K562 (cell line): ENCODE measurements at regions not wholly inside any gene's neighbourhood (a gene's known extent, or its start where the extent isn't known, plus 50 kb on each side); places are given as distances from the start of the nearest gene placed in this dataset.

ENCODE experiments used
- ATAC-seq: fragments of 200-7000 bp; cut with Tn5 transposase; 3 replicates; pipeline ENCODE4 v1.9.1; 2020; ENCODE audit warnings: moderate library complexity
- BruUV-seq: library from RNA; stranded (reverse); fragments of 400-500 nt; replicated peaks from 2 replicates; lab custom pipeline; 2021; lab: Mats Ljungman, UMichigan
- CTCF ChIA-PET: fragments of 300-600 bp; formaldehyde crosslinking; extraction: SDS; loops from one replicate; lab custom pipeline; 2021; ENCODE audit warnings: low intra/inter-chr PET ratio; lab: Yijun Ruan, JAX
- POLR2A ChIA-PET: fragments of 300-600, 350-650 bp; sonication (Branson Sonifier 250); formaldehyde crosslinking; extraction: SDS; loops from one replicate; lab custom pipeline; 2021; ENCODE audit warnings: antibody characterized with exemption, inconsistent platforms; lab: Yijun Ruan, JAX
- DNase-seq, 4 experiments: peaks; one replicate each; pipeline versions ENCODE4 v3.0.0 to v3.0.0-alpha.2; 2011 to 2018; ENCODE audit warnings: low spot score in 3 of 4, mixed read lengths in 3 of 4; ENCODE audit errors: extremely low read depth in 1 of 4
- FAIRE-seq: peaks from 2 replicates; lab custom pipeline; 2011; peaks lifted over from hg19 to GRCh38; lab: Jason Lieb, UNC
- H2AFZ ChIP-seq: 2 replicates; pipeline ENCODE4 v1.6.0; 2011; ENCODE audit warnings: low read depth, low read length, control low read depth, inconsistent platforms
- H3K27ac ChIP-seq: fragments of 200-600 bp; 3 replicates; pipeline ENCODE4 v1.8.0; 2011; ENCODE audit warnings: low read depth, mild to moderate bottlenecking, control low read depth, inconsistent platforms, low read length, moderate library complexity, mixed read lengths; ENCODE audit errors: extremely low read depth
- H3K27me3 ChIP-seq, 2 experiments: fragments of 300-600 bp in 1 of 2; 2 replicates in 1 of 2; 3 replicates in 1 of 2; pipeline versions ENCODE4 v1.6.0 to v1.8.0; 2011; ENCODE audit warnings: inconsistent platforms in 2 of 2, low read length in 2 of 2, mild to moderate bottlenecking in 1 of 2, mixed read lengths in 1 of 2, moderate library complexity in 1 of 2; ENCODE audit not compliant: control insufficient read depth in 2 of 2, insufficient read depth in 2 of 2
- H3K36me3 ChIP-seq: fragments of 300-600 bp; 3 replicates; pipeline ENCODE4 v1.8.0; 2011; ENCODE audit warnings: mild to moderate bottlenecking, low read length, inconsistent platforms; ENCODE audit not compliant: control insufficient read depth, insufficient read depth
- H3K4me1 ChIP-seq, 2 experiments: fragments of 200-600 bp in 1 of 2; replicated peaks in 1 of 2; 2 replicates in 1 of 2; 3 replicates in 1 of 2; pipeline versions ENCODE4 v1.5.1 to v1.8.0; 2011; ENCODE audit warnings: inconsistent platforms in 2 of 2, low read length in 2 of 2, mild to moderate bottlenecking in 1 of 2, mixed read lengths in 1 of 2, moderate library complexity in 1 of 2; ENCODE audit not compliant: control insufficient read depth in 2 of 2, insufficient read depth in 2 of 2
- H3K4me2 ChIP-seq: 2 replicates; pipeline ENCODE4 v1.6.1; 2011; ENCODE audit warnings: low read length, control low read depth, inconsistent platforms, mixed read lengths; ENCODE audit not compliant: insufficient read depth
- H3K4me3 ChIP-seq: fragments of 200-600 bp; sonication (generic), shearing (Covaris generic); 2 replicates; pipeline ENCODE4 v1.5.1; 2016; ENCODE audit warnings: control low read depth, inconsistent platforms
- H3K79me2 ChIP-seq: fragments of 200-600 bp; 3 replicates; pipeline ENCODE4 v1.8.0; 2011; ENCODE audit warnings: low read length, inconsistent platforms; ENCODE audit not compliant: control insufficient read depth, insufficient read depth
- H3K9ac ChIP-seq, 2 experiments: 2 replicates each; pipeline versions ENCODE4 v1.6.0 to v1.6.1; 2011; ENCODE audit warnings: low read depth in 2 of 2, low read length in 2 of 2, control low read depth in 1 of 2, inconsistent platforms in 1 of 2, mild to moderate bottlenecking in 1 of 2, mixed read lengths in 1 of 2; ENCODE audit not compliant: insufficient read depth in 1 of 2
- H3K9me1 ChIP-seq: one replicate; pipeline ENCODE4 v1.6.0; 2011; ENCODE audit warnings: inconsistent platforms, mild to moderate bottlenecking, low read length, moderate library complexity; ENCODE audit not compliant: control insufficient read depth, insufficient read depth
- H3K9me3 ChIP-seq: replicated peaks from 2 replicates; pipeline ENCODE4 v1.5.1; 2011; ENCODE audit warnings: low read depth, low read length, inconsistent platforms; ENCODE audit not compliant: control insufficient read depth, insufficient read depth
- H4K20me1 ChIP-seq: replicated peaks from 2 replicates; pipeline ENCODE4 v1.6.1; 2011; ENCODE audit warnings: low read length, inconsistent platforms, mixed read lengths; ENCODE audit not compliant: control insufficient read depth, insufficient read depth
- ATF7 ChIP-seq: fragments of 450-650 bp; IDR thresholded peaks from 2 replicates; pipeline ENCODE4 v1.7.1; 2014; ENCODE audit warnings: mild to moderate bottlenecking, moderate library complexity
- ETS2 ChIP-seq: IDR thresholded peaks from 2 replicates; pipeline ENCODE4 v1.6.1; 2016; ENCODE audit warnings: borderline replicate concordance, missing genetic modification characterization, mild to moderate bottlenecking, moderate library complexity, missing compliant biosample characterization; ENCODE audit not compliant: poor library complexity, severe bottlenecking
- HDAC3 ChIP-seq: fragments of 450-650 bp; IDR thresholded peaks from 2 replicates; pipeline ENCODE4 v1.6.1; 2018; ENCODE audit warnings: borderline replicate concordance, mild to moderate bottlenecking, moderate library complexity; ENCODE audit not compliant: partially characterized antibody
- MXI1 ChIP-seq: IDR thresholded peaks from 2 replicates; pipeline ENCODE4 v1.6.1; 2011; ENCODE audit warnings: low read depth, mild to moderate bottlenecking, improper control_type of control experiment, low read length
- PRMT5 ChIP-seq: sonication (generic); formaldehyde crosslinking; IDR thresholded peaks from 2 replicates; pipeline ENCODE4 v1.5.0; 2020; ENCODE audit warnings: missing genetic modification reagents
- SRSF7 ChIP-seq: fragments of 200-400 bp; formaldehyde crosslinking; optimal IDR thresholded peaks from 2 replicates; pipeline ENCODE3; 2017; ENCODE audit warnings: mild to moderate bottlenecking, low read depth, low read length
- WGBS: fragments of 100-300 bp; shearing (Covaris generic); methylation state at CpG from one replicate; pipeline ENCODE4 v1.1.6; 2016; ENCODE audit warnings: low coverage, mixed read lengths; ENCODE audit not compliant: insufficient coverage; ENCODE audit errors: missing lambda C conversion rate; 5-methylcytosine and 5-hydroxymethylcytosine counted together
- in situ Hi-C: fragments of 300-500 bp; cut with MboI; formaldehyde crosslinking; loops from 4 replicates; pipeline ENCODE4 v1.15.0; 2018; ENCODE audit warnings: inconsistent platforms, mixed read lengths
- intact Hi-C: fragments of 100-400 bp; cut with micrococcal nuclease; formaldehyde crosslinking; loops from 2 replicates; pipeline ENCODE4 v1.14.2; 2022
- TF ChIP-seq, protein P1 (sequence below): fragments of 450-650 bp; IDR thresholded peaks from 2 replicates; pipeline ENCODE4 v1.7.0; 2016; ENCODE audit warnings: borderline replicate concordance
- TF ChIP-seq, protein P2 (sequence below): fragments of 450-650 bp; formaldehyde crosslinking; IDR thresholded peaks from 2 replicates; pipeline ENCODE4 v1.4.0; 2020; ENCODE audit warnings: mild to moderate bottlenecking, moderate library complexity
- TF ChIP-seq, protein P3 (sequence below): sonication (generic); formaldehyde crosslinking; IDR thresholded peaks from 2 replicates; pipeline ENCODE4 v1.8.0; 2022; ENCODE audit warnings: missing genetic modification reagents, mild to moderate bottlenecking, borderline replicate concordance
- TF ChIP-seq, protein P4 (sequence below): fragments of 450-650 bp; IDR thresholded peaks from 2 replicates; pipeline ENCODE4 v1.6.1; 2018; ENCODE audit warnings: mild to moderate bottlenecking, low read depth; ENCODE audit not compliant: partially characterized antibody
- TF ChIP-seq, protein P5 (sequence below): fragments of 450-650 bp; IDR thresholded peaks from 2 replicates; pipeline ENCODE4 v1.6.1; 2016
- TF ChIP-seq, protein P6 (sequence below): sonication (generic); formaldehyde crosslinking; IDR thresholded peaks from 2 replicates; pipeline ENCODE4 v1.5.0; 2020; ENCODE audit warnings: missing genetic modification reagents

DNA sequence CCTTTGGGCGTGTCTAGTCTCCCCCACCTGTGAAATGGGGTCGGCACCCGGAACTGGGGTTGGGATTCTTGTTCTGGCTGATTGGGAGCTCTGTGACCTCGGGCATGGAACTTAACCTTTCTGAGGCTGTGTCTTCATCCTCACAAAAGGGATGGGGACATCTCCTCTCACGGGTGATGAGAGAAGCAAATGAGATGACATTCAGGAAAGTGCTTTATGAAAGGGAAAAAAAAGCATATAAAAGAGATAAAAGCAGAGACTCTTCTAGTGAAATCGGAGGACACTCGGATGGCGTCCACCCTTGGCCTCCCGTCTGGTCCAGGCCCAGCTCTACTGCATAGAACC lies 98.9 kb downstream of the LRRC74A start (continued):
- TF ChIP-seq, protein P1, sequence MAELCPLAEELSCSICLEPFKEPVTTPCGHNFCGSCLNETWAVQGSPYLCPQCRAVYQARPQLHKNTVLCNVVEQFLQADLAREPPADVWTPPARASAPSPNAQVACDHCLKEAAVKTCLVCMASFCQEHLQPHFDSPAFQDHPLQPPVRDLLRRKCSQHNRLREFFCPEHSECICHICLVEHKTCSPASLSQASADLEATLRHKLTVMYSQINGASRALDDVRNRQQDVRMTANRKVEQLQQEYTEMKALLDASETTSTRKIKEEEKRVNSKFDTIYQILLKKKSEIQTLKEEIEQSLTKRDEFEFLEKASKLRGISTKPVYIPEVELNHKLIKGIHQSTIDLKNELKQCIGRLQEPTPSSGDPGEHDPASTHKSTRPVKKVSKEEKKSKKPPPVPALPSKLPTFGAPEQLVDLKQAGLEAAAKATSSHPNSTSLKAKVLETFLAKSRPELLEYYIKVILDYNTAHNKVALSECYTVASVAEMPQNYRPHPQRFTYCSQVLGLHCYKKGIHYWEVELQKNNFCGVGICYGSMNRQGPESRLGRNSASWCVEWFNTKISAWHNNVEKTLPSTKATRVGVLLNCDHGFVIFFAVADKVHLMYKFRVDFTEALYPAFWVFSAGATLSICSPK = no peak
- TF ChIP-seq, protein P2, sequence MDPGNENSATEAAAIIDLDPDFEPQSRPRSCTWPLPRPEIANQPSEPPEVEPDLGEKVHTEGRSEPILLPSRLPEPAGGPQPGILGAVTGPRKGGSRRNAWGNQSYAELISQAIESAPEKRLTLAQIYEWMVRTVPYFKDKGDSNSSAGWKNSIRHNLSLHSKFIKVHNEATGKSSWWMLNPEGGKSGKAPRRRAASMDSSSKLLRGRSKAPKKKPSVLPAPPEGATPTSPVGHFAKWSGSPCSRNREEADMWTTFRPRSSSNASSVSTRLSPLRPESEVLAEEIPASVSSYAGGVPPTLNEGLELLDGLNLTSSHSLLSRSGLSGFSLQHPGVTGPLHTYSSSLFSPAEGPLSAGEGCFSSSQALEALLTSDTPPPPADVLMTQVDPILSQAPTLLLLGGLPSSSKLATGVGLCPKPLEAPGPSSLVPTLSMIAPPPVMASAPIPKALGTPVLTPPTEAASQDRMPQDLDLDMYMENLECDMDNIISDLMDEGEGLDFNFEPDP (CRISPR knock-in tag) = no peak
- TF ChIP-seq HDAC3 (no peak), MXI1 (no peak), ATF7 (no peak)
- TF ChIP-seq, all 486 proteins: peak for 0

DNA sequence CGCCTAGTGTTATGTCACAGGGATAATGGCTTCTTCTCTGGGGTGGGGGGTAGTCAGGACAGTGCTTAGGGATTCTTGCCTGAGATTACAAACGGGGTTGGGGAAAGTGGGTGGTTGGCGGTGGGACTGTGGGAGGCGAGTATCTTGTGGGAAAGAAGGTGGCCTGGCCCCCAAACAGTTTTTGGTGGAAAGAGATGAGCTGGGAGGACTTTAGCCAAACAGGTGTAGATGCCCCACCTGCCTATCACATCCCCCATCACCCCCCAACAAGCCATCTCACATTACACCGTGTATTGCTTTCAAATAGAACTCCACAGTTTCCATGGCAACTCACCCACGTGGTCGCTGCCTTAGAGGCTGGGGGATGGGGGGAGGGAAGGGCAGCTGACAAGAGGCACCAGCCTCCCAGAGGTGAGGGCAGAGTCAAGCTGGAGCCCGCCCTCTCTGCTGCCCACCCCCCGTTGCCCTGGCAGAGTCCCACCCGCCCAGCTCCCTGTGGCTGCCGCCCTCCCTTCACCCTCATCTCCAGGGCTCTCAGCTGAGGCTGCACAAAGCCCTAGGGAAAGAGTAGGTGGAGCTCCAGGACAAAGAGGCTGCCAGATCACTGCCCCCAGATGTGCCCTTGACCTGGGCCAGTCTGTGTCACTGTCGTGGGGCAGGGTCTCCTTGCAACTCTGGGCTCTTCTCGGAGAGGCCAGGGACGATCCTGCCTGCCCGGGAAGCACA lies 98.3 kb downstream of the LRRC74A start:
- in situ Hi-C loops = no loop called here
- 23% methylated on average over 13 of the region's 15 CpGs for WGBS
- no peak overlapping the region for H3K4me3 ChIP-seq
- H3K4me1 ChIP-seq = peaks cover 3 to 31% of the 10 kb centered on the region in 2 experiments
- ATAC-seq (peak; percentile 34), FAIRE-seq (no peak), DNase-seq (peak in 2 of 4 experiments; percentile 18 to 20)
- intact Hi-C loops = no loop called here
- no peaks in the 10 kb centered on the region for H3K27me3 ChIP-seq
- H3K79me2 ChIP-seq = no peaks in the 10 kb centered on the region
- H3K27ac ChIP-seq = no peak overlapping the region
- BruUV-seq = no TSS peak
- POLR2A ChIA-PET = interaction anchor here (0.6 kb wide), 1 partner anchor 52 kb away, joined by 3 read pairs; no protein-coding TSS in a partner anchor
- no peaks in the 10 kb centered on the region for H3K9me1 ChIP-seq
- H3K9me3 ChIP-seq = no peaks in the 10 kb centered on the region
- H2AFZ ChIP-seq = no peak overlapping the region
- H4K20me1 ChIP-seq = no peaks in the 10 kb centered on the region
- H3K4me2 ChIP-seq = no peak overlapping the region
- H3K36me3 ChIP-seq = no peaks in the 10 kb centered on the region
- peak overlapping the region in 1 of 2 experiments; percentile 55; a peak in 1 of 4 replicates for H3K9ac ChIP-seq
- CTCF ChIA-PET = no interaction called here
- TF ChIP-seq, protein P3, sequence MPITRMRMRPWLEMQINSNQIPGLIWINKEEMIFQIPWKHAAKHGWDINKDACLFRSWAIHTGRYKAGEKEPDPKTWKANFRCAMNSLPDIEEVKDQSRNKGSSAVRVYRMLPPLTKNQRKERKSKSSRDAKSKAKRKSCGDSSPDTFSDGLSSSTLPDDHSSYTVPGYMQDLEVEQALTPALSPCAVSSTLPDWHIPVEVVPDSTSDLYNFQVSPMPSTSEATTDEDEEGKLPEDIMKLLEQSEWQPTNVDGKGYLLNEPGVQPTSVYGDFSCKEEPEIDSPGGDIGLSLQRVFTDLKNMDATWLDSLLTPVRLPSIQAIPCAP = no peak
- TF ChIP-seq ETS2 (no peak), PRMT5 (no peak), SRSF7 (no peak)
- TF ChIP-seq, protein P4, sequence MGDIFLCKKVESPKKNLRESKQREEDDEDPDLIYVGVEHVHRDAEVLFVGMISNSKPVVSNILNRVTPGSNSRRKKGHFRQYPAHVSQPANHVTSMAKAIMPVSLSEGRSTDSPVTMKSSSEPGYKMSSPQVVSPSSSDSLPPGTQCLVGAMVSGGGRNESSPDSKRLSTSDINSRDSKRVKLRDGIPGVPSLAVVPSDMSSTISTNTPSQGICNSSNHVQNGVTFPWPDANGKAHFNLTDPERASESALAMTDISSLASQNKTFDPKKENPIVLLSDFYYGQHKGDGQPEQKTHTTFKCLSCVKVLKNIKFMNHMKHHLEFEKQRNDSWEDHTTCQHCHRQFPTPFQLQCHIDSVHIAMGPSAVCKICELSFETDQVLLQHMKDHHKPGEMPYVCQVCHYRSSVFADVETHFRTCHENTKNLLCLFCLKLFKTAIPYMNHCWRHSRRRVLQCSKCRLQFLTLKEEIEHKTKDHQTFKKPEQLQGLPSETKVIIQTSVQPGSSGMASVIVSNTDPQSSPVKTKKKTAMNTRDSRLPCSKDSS = no peak
- TF ChIP-seq, protein P5, sequence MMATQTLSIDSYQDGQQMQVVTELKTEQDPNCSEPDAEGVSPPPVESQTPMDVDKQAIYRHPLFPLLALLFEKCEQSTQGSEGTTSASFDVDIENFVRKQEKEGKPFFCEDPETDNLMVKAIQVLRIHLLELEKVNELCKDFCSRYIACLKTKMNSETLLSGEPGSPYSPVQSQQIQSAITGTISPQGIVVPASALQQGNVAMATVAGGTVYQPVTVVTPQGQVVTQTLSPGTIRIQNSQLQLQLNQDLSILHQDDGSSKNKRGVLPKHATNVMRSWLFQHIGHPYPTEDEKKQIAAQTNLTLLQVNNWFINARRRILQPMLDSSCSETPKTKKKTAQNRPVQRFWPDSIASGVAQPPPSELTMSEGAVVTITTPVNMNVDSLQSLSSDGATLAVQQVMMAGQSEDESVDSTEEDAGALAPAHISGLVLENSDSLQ = no peak
- TF ChIP-seq, protein P6, sequence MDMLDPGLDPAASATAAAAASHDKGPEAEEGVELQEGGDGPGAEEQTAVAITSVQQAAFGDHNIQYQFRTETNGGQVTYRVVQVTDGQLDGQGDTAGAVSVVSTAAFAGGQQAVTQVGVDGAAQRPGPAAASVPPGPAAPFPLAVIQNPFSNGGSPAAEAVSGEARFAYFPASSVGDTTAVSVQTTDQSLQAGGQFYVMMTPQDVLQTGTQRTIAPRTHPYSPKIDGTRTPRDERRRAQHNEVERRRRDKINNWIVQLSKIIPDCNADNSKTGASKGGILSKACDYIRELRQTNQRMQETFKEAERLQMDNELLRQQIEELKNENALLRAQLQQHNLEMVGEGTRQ (CRISPR knock-in tag) = peak; percentile 35
